GM19238 (cell line): ENCODE measurements at regions not wholly inside any gene's neighbourhood (a gene's known extent, or its start where the extent isn't known, plus 50 kb on each side); places are given as distances from the start of the nearest gene placed in this dataset.
"Not testable (repeated sequence)": the region's sequence is repeated elsewhere in the genome, so short reads cannot be mapped to it uniquely, and the experiment has no call there.

Experiments used
- DNase-seq: peaks from one replicate; pipeline ENCODE4 v3.0.0; 2011; ENCODE audit warnings: low spot score; ENCODE audit not compliant: insufficient read length

DNA sequence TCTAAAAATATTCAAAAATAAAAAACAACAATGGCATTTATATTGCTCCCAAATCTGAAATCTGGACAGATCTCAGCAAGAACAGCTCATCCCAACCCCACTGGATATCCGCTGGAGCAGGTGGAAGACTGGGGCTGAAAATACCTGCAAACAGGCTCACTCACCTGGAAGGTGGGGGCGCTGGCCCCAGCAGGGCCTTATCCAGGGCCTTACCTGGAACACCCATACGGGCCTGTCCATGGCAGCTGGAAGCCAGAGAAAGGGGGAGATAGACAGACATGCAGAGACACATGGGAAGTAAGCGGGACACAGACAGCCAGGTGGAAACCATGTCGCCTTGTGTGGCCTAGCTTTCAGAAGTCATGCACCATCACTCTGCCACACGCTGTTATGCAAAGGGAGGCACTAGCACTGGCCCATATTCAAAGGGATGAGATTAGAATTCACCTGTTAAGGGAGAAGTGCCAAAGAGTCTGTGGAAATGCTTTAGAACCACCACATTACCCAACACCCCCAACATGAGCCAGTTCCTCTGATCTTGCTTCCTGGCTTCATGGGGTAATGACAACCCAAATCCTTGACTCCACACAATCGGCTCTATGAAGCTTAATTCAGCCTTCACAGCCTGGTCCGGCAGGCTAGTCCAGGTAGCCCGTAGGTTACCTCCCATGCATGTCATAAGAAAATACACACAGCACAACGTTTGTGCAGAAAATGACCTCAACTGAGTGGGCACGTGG, 99.0 kb upstream of the CDYL start:
- DNase-seq = no peak

DNA sequence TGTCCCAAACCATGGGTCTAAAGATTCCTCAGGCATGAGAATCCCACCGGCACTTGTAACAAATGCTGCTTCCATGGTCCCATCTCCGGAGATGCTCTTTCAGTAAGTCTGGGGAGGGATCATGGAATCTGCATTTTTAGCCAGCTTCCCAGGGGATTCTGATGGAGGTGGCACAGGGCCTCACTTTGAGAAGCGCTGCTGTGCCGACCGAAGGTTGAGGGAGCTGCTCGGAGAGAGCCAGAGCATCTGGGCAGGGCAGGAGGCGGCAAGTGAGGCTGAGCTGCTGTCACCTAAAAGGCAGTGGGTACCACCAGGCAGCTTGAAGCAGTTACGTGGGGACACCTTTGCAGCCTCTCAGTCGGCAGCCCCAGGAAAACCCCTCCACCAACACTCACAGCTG, 100.2 kb upstream of the CDYL start:
- DNase-seq = no peak

GRCh38 chr6:4675121-4675520, 101.1 kb upstream of the CDYL start:
- no peak for DNase-seq

- no peak for DNase-seq
These were observed 102.3 kb upstream of the CDYL start for GRCh38 chr6:4673861-4674260.

GRCh38 chr6:4672772-4673171, 103.4 kb upstream of the CDYL start:
- DNase-seq = no peak

GRCh38 chr6:4671587-4672115, 104.6 kb upstream of the CDYL start:
- DNase-seq = no peak

DNA sequence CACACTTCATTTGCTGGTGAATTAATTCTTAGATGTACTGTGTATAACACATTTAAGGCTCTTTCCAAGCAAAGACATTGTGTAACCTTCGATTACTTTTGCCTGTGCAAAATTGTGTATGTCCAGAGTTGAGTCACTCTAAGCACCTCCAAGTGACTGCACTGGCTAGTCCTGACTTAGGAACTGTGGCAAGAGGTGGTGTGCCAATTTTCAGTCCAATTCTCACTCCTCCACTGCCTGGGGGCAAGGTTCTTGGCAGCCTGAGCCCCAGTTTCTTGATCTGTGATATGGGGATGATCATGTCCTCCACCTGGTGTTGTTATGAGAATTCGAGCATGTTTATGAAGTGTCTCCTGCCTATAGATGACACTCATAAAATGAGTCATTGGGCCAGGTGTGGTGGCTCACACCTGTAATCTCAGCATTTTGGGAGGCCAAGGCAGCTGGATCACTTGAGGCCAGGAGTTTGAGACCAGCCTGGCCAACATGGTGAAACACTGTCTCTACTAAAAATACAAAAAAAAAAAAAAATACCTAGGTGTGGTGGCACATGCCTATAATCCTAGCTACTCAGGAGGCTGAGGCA, 105.3 kb upstream of the CDYL start:
- DNase-seq = no peak

DNA sequence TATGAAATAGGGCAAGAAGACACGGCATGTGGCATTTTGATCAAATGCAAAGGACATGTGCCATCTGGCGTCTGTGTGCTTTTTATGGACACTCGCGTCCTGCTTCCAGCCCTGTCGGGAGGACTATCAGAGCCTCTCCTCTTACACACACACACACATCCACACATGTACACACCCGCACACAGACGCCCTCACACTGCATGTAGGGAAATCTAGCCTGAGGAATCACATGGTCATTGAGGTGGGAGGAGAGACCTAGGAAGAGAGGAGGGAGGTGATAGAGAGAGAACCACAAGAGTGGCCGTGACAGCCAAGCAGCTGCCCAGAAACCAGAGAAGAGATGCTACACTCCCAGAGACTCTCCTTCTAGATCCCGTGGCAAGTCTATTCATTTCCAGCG, 105.9 kb upstream of the CDYL start:
- no peak for DNase-seq

GRCh38 chr6:4668271-4669179, 107.7 kb upstream of the CDYL start:
- DNase-seq = no peak

DNA sequence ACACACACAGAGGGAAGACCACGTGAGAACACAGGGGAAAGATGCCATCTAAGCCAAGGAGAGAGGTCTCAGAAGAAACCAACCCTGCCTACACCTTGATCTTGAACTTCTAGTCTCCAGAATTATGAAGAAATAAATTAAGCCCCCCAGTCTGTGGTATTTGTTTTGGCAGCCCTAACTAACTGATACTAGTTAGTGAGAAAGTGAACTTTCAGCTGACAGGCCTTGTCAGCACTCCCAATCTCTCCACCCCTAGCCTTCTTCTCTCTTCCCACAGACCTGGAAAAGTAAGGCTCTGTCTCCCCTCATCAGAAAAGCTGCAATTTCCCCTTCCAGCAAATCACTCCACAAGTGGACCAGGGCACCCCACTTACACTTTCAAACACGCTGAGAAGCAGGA, 108.6 kb upstream of the CDYL start:
- DNase-seq = no peak

- no peak for DNase-seq
These were observed 109.2 kb upstream of the CDYL start for GRCh38 chr6:4666886-4667513.

GRCh38 chr6:4665489-4666417, 110.5 kb upstream of the CDYL start:
- DNase-seq = no peak

GRCh38 chr6:4664911-4665310, 111.3 kb upstream of the CDYL start:
- no peak for DNase-seq

GRCh38 chr6:4664117-4664626, 112.0 kb upstream of the CDYL start:
- DNase-seq = no peak

DNA sequence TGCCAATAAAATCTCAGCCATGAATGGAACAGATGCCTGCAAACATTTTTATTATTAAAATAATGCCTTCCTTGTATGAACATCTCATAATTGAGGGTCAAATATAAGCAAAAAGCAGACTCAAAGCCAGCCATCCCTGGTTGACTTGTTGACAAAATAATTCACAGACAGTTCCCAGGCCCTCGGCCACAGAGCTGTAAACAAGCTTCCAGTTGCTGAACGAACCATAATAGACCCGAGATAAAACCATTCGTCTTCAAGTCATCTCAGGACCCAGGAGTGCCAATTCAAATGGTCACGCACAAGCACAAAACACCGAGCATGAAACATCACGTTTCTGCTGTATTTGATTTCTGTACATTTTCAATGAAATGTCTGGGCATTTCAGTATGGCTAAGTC, 113.3 kb upstream of the CDYL start:
- DNase-seq = no peak

DNA sequence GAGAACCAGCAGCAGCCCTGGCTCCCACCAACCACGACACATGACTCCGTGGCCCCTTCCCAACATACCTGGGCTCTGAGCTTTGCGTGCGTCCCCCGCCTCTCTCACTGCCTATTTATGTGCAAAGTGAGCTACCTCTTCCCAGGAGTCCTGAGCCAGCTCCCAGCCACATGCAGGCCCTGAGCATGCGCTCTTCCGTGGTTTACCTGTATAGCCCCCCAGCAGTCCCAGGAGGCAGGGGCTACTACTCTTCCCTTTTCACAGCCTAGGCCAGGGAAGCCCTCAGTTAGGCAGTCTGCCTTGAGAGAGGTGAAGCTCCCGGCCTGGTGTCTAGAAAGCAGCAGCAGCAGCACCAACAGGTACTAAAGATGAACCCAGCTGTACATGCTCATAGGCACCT, 114.8 kb upstream of the CDYL start:
- DNase-seq = no peak

DNA sequence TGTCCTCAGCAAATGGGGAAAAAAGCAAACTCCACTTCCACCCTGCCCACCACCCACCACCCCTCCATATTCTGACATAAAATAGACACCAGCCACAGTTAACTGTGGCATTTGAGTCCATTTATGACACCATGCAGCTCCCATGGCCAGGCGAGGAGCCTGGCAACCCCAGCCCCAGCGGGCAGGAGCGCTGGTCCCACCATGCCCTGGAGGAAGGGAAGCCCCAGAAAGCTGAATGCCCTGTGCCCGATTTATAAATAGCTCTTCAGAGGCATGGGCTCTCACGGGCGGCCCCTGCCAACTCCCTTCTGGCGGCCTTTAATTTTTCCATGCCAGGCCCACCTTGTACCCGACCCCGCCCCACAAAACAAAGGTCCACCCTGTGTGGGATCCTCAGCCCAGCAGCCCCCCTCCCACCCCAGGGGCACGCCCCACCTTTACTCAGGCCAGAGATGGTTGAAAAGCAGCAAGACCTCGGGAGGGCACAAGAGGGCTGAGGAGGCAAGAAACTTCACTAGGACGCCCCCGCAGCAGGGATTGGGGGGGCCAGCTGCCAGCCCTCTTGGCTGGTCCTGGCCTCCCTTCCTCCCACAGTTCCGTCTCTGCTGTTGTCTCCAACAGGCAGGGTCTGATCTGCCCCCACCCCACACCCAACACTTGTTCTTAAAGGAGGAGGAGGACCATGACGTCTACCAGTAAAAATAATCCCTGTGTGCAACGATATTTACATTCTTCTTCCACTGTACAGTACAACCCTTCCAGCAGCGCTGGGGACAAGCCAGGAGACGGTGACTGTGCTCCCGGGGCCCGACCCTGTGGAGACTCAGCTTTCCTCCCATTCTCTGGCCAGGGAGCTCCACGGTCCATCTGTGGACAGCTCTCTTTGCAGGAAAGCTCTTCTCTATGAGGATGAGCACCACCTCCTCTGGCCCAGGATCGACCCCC, 115.6 kb upstream of the CDYL start:
- no peak for DNase-seq

DNA sequence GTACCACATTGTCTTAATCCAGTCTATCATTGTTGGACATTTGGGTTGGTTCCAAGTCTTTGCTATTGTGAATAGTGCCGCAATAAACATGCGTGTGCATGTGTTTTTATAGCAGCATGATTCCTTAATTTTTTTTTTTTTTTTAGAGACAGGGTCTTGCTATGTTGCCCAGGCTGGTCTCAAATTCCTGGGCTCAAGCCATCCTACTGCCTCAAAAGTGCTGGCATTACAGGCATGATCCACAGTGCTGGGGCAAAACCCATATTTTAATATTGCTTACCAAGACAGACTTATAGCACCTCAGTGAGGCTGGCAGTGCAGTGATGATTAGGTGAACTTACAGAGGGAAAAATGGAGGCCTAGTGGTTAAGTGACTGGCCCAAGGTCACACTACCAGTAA, 116.5 kb upstream of the CDYL start:
- DNase-seq = not testable (repeated sequence)

DNA sequence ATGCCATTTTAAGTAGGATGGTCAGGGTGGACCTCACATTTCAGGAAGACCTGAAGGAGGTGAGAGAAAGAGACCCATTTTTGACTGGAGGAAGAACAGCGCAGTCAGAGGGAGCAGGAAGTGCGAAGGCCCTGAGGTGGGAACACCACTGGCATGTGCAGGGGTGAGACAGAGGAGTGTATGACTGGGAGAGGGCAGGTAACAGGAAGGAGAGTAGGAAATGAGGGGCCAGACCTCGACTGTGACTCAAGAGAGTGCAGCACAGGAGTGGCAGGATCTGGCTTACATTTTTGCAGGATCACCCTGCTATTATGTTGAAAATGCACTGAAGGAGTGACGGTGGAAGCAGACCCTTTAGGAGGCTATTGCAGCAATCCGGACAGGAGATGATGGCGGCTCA, 117.7 kb upstream of the CDYL start:
- no peak for DNase-seq
